HL-60 (cell line): ENCODE measurements at regions not wholly inside any gene's neighbourhood (a gene's known extent, or its start where the extent isn't known, plus 50 kb on each side); places are given as distances from the start of the nearest gene placed in this dataset.

Source experiments
- GABPA ChIP-seq: IDR thresholded peaks from 2 replicates; pipeline ENCODE4 v1.6.1; 2012; ENCODE audit warnings: low read depth
- POLR2AphosphoS5 ChIP-seq: IDR thresholded peaks from 2 replicates; pipeline ENCODE4 v1.6.1; 2012; ENCODE audit warnings: low read depth
- SPI1 ChIP-seq: IDR thresholded peaks from 2 replicates; pipeline ENCODE4 v1.6.1; 2012; ENCODE audit warnings: low read depth, mild to moderate bottlenecking, borderline replicate concordance
- TF ChIP-seq, protein P1 (sequence below): IDR thresholded peaks from 2 replicates; pipeline ENCODE4 v1.6.1; 2012; ENCODE audit warnings: low read depth; ENCODE audit not compliant: insufficient replicate concordance
- TF ChIP-seq, protein P2 (sequence below): IDR thresholded peaks from one replicate; pipeline ENCODE4 v1.5.1; 2011; ENCODE audit warnings: low read length, control low read depth, inconsistent platforms; ENCODE audit not compliant: insufficient read depth

DNA sequence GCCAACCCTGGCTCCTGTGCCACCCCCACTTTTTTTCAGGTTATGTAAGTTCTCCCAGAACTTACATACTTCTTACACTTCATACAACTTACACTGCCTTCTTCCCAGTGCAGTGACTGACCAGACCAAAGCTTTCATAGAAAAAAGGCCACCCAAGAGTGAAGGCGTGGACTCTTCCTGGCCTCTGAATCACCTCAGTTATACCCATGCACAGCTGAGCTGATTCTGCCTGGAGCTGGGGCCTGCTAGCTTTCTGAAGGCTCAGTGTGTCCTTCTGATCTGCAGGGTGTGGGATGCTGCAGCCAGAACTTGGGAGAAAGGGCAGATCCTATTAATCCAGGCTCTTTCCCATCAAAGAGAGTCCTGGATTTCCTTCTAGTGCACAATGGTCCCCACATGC lies 216.1 kb downstream of the TTC32 start:
- TF ChIP-seq, protein P1, sequence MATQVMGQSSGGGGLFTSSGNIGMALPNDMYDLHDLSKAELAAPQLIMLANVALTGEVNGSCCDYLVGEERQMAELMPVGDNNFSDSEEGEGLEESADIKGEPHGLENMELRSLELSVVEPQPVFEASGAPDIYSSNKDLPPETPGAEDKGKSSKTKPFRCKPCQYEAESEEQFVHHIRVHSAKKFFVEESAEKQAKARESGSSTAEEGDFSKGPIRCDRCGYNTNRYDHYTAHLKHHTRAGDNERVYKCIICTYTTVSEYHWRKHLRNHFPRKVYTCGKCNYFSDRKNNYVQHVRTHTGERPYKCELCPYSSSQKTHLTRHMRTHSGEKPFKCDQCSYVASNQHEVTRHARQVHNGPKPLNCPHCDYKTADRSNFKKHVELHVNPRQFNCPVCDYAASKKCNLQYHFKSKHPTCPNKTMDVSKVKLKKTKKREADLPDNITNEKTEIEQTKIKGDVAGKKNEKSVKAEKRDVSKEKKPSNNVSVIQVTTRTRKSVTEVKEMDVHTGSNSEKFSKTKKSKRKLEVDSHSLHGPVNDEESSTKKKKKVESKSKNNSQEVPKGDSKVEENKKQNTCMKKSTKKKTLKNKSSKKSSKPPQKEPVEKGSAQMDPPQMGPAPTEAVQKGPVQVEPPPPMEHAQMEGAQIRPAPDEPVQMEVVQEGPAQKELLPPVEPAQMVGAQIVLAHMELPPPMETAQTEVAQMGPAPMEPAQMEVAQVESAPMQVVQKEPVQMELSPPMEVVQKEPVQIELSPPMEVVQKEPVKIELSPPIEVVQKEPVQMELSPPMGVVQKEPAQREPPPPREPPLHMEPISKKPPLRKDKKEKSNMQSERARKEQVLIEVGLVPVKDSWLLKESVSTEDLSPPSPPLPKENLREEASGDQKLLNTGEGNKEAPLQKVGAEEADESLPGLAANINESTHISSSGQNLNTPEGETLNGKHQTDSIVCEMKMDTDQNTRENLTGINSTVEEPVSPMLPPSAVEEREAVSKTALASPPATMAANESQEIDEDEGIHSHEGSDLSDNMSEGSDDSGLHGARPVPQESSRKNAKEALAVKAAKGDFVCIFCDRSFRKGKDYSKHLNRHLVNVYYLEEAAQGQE = no peak
- TF ChIP-seq, protein P2, sequence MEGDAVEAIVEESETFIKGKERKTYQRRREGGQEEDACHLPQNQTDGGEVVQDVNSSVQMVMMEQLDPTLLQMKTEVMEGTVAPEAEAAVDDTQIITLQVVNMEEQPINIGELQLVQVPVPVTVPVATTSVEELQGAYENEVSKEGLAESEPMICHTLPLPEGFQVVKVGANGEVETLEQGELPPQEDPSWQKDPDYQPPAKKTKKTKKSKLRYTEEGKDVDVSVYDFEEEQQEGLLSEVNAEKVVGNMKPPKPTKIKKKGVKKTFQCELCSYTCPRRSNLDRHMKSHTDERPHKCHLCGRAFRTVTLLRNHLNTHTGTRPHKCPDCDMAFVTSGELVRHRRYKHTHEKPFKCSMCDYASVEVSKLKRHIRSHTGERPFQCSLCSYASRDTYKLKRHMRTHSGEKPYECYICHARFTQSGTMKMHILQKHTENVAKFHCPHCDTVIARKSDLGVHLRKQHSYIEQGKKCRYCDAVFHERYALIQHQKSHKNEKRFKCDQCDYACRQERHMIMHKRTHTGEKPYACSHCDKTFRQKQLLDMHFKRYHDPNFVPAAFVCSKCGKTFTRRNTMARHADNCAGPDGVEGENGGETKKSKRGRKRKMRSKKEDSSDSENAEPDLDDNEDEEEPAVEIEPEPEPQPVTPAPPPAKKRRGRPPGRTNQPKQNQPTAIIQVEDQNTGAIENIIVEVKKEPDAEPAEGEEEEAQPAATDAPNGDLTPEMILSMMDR = no peak
- no peak for TF ChIP-seq POLR2AphosphoS5
- no peak for TF ChIP-seq GABPA
- TF ChIP-seq SPI1 = no peak
